ENCODE measurements at regions not wholly inside any gene's neighbourhood (a gene's known extent, or its start where the extent isn't known, plus 50 kb on each side); places are given as distances from the start of the nearest gene placed in this dataset.

- DNase-seq, result no peak
Measured at GRCh38 chr20:48571949-48572847, 255.6 kb downstream of the PREX1 start.

- no peak for DNase-seq
Measured at GRCh38 chr20:48569679-48570078, 258.1 kb downstream of the PREX1 start.

DNA sequence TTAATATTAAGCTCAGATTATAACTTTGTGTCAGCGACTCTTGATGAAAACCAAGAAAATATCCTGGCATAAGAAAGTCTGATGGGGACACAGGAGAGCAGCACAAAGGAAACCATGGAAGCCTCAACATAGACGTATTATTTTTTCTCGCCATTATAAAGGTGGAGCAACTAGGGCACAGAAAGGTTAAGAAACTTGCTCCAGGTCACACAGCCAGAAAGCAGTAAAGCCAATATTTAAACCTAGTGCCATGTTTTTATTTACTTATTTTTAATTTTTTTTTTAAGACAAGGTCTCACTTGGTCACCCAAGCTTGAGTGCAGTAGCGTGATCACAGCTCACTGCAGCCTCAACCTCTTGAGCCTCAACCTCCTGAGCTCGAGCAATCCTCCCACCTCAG, 259.3 kb downstream of the PREX1 start:
- no peak for DNase-seq

- no peak for DNase-seq
Measured at GRCh38 chr20:48567145-48567544, 260.7 kb downstream of the PREX1 start.

DNA sequence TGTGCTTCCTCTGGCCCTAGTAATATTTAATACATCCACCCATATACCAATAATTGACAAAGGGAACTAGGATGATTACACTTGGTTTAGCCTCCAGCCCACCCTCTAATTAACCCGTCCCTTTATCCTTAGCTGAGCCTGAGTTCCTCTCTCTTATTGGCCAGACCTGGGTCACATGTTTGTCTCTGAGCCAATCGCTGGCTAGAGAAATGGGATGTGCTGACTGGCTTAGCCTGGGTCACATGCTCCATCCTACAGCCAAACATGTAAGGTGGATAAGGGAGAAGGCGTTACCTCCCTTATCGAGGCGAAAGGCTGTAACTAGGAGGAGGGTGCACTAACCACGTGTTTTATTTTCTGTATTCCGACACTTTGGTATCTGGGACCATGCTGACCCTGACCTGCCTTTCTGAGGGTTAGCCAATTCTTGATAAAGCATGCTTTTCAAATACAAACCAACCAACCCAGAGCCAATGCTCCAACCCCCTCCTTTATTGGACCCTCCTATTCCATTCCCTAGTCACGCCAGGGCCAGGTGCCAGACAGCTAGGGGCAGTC, 262.7 kb downstream of the PREX1 start:
- DNase-seq, result no peak

- no peak for DNase-seq
Measured at GRCh38 chr20:48563191-48563870, 264.5 kb downstream of the PREX1 start.

- DNase-seq, result no peak
Measured at GRCh38 chr20:48562586-48563116, 265.1 kb downstream of the PREX1 start.

- DNase-seq, result no peak
Measured at GRCh38 chr20:48558906-48559305, 268.9 kb downstream of the PREX1 start.

DNA sequence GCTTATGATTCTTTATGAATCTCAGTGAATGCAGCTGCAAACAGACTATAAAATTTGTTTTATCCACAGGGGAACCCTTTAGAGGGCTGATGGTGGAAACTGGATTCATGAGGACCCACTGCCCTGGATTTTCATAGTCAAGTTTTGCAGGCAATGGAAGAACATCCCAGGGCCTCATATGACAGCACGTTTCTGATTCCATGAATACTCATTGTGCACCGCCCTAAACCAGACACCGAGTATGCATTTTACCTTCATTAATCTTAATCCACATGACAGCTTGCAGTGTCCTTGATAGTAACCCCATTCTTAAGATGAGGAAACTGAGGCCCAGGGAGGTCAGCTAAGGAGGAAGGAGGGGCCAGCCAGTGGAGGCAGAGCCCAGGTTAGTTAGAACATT, 270.4 kb downstream of the PREX1 start:
- DNase-seq, result no peak

DNA sequence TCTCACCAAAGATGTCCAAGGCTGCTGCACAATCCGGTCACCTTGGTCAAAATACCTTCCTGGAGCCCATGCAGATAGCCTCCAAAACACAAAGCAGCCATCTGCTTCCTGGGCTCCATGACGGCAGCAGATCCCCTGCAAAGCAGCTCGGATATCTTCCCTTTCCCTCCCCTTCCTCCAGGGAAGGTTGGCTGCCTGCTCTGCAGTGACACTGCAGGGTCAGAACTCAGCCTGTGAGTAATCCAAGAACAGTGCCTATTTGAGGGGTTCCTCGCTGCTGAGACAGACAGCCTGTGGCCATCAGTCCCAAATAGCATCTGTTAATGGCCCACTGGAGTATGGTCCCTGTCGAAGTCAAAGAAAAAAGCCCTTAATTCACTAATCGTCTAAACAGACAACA, 270.8 kb downstream of the PREX1 start:
- no peak for DNase-seq

DNA sequence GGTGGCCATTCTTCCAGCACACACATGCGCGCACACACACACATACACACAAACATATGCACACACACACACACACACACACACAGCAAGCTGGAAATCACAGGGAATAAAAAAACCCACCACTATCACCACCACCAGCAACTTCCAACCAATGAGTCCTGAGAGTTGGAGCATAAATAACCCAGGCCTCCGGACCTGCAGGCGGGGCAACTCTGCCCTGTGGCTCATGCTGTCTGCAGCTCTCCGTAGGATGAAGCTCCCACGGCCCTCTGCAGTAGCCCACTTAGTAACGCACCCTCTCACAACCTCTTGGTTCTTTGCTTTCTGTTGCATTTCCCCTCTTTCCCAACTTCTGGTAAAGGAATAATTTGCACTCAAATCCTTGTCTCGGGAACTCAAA, 275.2 kb downstream of the PREX1 start:
- no peak for DNase-seq

DNA sequence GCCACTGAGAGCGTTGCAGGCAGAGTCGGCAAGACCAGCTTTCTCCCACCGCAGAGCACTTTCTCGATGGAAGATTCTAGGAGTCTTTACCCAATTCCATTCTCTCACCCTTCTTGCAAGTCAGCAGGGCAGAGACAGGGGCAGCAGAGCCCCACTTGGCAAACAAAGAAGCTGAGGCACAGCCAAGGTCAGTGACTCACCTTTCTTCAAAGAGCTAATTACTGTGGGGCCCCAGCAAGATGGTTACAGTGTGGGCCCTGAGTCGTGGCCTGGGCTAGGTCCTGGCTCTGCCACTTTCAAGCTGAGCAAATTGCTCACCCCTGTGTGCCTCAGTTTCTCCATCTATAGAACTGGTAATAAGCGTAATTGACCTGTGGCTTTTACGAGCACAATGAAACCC, 277.0 kb downstream of the PREX1 start:
- DNase-seq, result no peak

DNA sequence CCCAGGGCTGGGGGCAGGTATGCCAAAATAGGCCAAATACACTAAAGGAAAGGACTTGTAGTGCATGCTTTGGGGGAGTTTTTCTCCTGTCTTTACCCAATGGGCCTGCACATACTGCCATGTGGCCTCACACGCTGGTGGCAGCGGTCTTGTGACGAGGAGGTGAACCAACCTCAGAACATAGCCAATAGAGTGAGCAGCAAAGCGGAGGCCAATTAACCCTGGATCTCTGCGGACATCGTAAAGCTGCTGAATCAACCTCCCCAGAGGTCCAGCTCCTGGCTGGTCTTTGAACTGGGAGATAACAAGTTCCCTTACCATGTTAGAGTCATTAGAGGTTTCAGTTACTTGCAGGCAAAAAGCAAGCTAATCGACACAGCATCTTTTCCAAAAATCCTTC, 280.1 kb downstream of the PREX1 start:
- no peak for DNase-seq

DNA sequence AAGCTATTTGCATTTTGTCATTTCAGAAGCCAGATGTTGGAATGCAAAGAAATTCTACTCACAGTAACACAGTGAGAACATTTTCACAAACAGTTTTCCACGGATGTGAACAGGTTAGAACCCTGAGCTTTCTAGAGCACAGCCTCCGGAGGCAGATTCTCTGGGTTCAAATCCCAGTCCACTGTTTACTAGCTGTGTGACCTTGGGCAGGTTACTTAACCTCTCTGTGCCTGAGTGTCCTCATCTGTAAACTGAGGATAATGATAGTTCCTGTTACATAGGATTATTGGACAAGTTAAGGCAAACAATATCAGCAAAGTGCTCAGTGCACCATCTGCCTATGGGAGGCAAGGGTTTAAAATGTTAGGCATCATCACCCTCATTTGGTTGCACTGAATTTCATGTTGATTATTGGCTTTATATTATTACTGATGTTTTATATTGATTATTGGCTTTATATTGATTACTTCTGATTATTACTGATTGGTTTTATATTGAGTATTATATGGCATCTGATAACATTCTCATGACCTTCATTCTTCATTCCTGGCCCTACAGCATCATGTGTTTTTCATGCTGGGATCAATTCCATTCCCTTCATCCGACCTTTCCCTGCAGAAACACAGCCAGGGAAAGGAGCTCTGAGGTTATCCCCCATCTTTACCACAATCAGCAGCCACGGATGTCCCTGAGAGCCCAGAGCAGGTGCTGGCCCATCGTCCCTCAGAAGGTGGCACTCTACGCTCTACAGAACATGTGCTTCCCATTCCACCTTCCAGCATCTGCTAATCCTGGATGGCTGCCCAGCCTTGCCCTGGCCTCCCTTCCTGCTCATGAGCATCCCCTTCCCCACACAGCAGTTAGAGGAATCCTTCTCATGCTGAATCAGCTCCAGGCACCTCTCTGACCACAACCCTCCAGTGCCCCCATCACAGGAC, 283.1 kb downstream of the PREX1 start:
- DNase-seq, result no peak

DNA sequence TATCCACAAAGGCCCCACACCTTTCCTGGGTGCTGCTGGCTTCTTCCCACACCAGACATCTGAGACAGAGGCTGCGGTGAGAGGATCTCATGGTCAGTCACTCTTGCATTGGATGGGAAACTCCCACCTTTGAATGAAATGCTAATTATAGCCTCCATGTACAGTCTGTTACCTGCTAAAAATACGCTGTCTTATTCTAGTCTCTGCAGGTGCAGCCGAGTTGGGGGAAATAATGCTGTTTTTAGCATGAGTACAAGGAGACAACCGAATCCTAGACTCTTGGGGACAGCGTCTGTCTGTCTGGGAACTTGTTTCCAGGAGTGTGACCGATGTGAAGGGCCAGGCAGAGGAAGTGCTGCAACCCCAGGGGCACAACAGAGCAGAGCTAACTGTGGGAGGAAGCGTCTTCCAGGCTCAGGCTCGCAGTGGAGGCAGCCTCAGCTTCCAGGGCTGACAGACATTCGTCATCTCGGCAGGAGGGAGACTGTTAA, 286.2 kb downstream of the PREX1 start:
- DNase-seq, result no peak

GRCh38 chr20:48538856-48539255, 288.9 kb downstream of the PREX1 start:
- no peak for DNase-seq

GRCh38 chr20:48538058-48538825, 289.6 kb downstream of the PREX1 start:
- no peak for DNase-seq

GRCh38 chr20:48536206-48536605, 291.6 kb downstream of the PREX1 start:
- no peak for DNase-seq

DNA sequence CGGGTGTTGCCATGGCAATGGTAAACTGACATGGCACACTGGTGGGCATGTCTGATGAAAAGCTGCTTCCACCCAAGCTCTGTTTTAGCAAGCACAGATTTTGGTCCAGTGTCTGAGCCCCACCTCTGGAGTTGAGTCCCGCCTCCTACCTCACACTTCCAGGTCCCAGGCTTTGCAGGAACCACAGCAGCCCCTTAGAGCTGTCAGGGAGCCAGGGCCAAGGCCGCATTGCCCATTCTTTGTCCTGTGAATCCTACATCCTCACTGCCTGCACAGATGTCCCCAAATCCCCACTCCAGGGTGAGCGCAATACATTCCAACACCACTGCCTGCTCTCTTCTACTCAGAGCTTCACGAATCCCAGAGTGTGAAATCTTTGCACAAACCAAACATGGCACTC, 292.2 kb downstream of the PREX1 start:
- no peak for DNase-seq

GRCh38 chr20:48532028-48532427, 295.8 kb downstream of the PREX1 start:
- no peak for DNase-seq

GRCh38 chr20:48531505-48531904, 296.3 kb downstream of the PREX1 start:
- no peak for DNase-seq

DNA sequence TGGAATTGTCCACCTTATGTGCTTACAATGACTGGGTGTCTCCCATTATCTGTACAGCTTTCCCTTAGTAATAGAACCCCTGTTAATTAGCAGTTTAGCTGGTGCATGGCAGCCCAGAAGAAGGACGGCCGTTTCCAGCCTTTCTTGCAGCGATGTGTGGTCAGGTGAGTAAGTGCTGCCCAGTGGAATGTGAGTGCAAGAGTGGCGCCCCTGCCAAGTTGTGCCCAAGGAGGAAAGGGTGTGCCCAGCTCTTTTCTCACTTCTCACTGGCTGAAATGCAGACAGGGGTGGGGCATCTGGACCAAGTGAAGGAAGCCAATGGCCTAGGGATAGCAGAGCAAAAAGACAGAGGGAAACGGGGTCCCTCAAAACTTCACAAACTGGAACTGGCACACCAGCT, 296.8 kb downstream of the PREX1 start:
- no peak for DNase-seq
